ACHN (cell line): ENCODE measurements at regions not wholly inside any gene's neighbourhood (a gene's known extent, or its start where the extent isn't known, plus 50 kb on each side); places are given as distances from the start of the nearest gene placed in this dataset.

Experiments used
- DNase-seq: peaks from one replicate; pipeline ENCODE4 v3.0.0-alpha.2; 2015
- in situ Hi-C: cut with HindIII; loops from 2 replicates; pipeline ENCODE4 v1.10.0; 2017; ENCODE audit warnings: low sequenced_read_pairs, low pct_ligation_motif_present, low pct_unique_long_range_greater_than_20kb

- in situ Hi-C loops: no loop called here
- DNase-seq: peak; percentile 54
Observed at GRCh38 chr5:57836921-57837320, 354.3 kb upstream of the ACTBL2 start.

DNA sequence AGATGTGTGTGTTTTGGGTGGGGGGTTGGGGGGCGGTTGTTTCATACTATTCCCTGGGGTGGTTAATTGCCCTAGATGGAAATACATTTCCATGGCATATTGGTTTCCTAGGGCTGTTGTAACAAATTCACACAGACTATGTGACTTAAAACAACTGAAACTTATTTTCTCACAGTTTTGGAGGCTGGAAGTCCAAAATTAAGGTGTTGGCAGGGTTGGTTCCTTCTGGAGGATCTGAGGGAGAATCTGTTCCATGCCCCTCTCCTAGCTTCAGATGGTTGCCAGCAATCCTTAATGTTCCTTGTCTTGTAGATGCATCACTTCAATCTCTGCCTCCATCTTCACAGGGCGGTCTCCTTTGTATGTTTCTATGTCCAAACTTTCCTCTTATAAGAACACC, 353.7 kb upstream of the ACTBL2 start:
- DNase-seq: no peak
- in situ Hi-C loops: no loop called here

DNA sequence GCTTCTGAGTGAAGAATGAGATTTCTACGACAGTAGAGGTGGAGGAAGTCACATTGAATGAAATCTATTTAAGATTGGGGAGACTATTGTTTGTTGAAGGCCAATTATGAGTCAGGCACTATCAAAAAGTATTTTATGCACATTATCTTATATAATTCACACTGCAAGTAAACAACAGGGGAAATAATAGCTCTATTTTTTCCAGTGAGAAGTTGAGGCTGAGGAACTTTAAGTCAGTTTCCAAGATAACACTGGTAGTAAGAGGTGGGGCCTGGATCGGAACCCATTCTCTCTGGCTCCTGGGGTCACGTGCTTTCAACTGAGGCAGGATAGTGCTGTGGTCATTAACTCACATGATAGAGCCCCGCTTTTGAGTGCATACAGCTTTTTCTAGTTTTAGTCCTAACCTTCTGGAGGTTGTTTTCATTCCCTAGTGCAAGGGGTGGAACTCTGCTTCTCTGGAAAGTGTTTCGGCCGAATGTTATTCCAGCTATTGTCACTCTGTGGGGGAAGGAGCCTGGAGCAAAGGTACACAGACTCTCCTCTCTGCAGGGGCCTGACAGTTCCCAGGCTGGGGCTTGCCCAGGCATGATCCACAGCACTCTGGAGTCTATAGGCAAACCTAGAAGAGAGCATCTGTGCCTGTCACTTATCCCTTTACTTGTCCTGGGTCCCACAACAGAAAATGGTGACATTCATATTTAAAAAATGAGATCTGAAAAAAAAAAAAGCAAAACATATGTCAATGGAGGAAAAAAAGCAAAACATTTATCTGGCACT, 352.4 kb upstream of the ACTBL2 start:
- in situ Hi-C loops: no loop called here
- peak; percentile 75 for DNase-seq

- no peak for DNase-seq
- in situ Hi-C loops: no loop called here
Observed at GRCh38 chr5:57833489-57833888, 350.9 kb upstream of the ACTBL2 start.

DNA sequence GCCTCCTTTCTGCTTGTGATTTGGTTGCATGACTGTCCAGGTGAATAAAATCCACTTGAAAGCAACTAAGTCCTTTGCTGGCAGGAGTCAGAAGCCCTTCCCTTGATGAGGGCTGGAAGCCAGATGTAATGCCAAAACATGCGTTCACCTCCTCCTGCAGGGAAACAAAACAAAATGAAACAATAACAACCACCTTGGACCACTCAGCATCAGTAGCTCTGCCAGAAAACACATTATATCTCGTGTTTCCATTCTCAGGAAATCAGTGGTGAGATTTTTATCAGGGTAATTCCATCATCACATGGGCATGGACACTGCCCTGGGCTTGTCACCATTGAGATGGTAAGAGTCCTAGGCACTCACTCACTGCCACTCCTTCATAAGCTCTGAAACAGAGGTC, 350.3 kb upstream of the ACTBL2 start:
- no peak for DNase-seq
- in situ Hi-C loops: no loop called here

DNA sequence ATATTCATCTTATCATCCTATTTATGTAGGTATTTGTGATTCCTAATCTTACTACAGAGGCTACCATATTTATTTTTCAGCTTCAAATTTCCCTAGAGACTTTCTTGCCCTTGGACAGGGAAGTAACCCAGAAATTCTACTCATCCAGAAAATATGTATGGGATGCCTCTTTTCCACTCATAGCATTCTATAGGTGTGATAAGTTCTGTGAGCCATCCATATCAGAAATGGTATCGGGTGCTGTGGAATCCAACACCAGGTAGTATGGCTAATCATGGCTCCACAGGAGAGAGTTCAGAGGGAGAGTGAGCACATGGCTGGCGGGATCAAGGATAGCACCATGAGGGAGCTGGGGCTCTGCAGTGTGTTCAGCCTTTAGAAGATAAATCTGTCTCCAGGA, 349.3 kb upstream of the ACTBL2 start:
- DNase-seq: no peak
- in situ Hi-C loops: no loop called here

DNA sequence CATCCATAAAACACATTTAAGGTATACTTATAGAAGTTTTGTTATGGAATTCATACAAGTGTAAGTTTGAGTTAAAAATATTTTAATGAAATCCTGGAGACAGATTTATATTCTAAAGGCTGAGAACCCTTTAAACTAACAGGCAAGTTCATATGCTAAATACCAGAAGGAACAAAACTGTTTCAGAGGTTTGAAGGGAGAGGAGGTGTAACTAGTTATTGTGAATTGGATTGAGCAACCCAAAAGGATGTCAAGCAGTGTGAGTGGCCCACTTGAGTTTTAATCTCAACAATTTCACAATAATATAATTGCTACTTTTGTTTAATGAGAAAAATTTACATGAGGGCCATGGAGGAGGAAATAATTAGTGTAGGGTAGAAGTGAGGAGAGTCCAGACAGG, 348.5 kb upstream of the ACTBL2 start:
- in situ Hi-C loops: no loop called here
- DNase-seq: no peak

GRCh38 chr5:57828221-57828620, 345.6 kb upstream of the ACTBL2 start:
- no peak for DNase-seq
- in situ Hi-C loops: no loop called here

- in situ Hi-C loops: no loop called here
- peak; percentile 97 for DNase-seq
Observed at GRCh38 chr5:57825031-57825686, 342.5 kb upstream of the ACTBL2 start.

GRCh38 chr5:57824623-57825022, 342.0 kb upstream of the ACTBL2 start:
- DNase-seq: no peak
- in situ Hi-C loops: no loop called here

- in situ Hi-C loops: no loop called here
- peak; percentile 91 for DNase-seq
Observed at GRCh38 chr5:57824047-57824446, 341.4 kb upstream of the ACTBL2 start.

- in situ Hi-C loops: no loop called here
- DNase-seq: peak; percentile 55
Observed at GRCh38 chr5:57822651-57823050, 340.0 kb upstream of the ACTBL2 start.

GRCh38 chr5:57818397-57818796, 335.8 kb upstream of the ACTBL2 start:
- in situ Hi-C loops: no loop called here
- no peak for DNase-seq

DNA sequence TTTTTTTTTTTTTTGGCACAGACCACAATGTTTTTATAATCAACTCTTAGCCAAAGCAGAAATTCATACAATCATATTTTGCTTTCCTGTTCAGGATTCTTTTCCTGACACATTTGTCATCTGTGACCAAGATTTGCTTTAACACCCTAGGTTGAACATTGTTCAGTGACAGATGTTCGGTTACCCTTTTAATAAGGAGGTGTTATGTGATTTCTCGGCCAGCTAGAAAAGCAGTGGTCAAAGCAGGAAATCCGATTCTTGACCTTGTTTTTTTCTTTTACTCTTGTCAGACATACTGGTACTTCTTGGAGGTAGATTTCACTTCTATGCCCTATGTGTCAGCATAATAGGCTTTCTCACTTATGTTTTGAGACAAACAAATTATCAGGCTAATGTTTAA, 335.3 kb upstream of the ACTBL2 start:
- DNase-seq: no peak
- in situ Hi-C loops: no loop called here

DNA sequence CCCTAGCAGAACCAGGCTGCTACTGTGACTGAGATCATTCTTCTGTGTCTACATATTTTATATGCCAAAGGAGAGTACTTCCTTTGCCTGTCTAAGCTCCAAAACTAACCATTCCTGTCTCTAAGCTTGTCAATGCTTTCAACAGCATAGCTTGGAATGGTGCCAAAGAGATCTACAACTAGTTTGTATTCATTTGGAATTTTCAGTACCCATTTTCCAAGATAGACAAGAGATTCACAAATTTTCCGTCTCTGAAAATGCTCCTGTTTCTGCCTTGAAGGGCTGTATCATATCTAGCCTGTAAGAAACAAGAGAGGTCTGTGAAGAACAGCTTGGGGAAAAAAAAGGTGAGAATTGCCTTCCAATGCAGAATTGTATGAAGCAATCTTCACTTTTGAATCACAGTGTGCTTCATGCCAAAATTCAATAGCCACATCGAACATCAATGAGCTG, 334.4 kb upstream of the ACTBL2 start:
- in situ Hi-C loops: no loop called here
- DNase-seq: peak; percentile 46

GRCh38 chr5:57816108-57816507, 333.5 kb upstream of the ACTBL2 start:
- in situ Hi-C loops: no loop called here
- DNase-seq: peak; percentile 97

DNA sequence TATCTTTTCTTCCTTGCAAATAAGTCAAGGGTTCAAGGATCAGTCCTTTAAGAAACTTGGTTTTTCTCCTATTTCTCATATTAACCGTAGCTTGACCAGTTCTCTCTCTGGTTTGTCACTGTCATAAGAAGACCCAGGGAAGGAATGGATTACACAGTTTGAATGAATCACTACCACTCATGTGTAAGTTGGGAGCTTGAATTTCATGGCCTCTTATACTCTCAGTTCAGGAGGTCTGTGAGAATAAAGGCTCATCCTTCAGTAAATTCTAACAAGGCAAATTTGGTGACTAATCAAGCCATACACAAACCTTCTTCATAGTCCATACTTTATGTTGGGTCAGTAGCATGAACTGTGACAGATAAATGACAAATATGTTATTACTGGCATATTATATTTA, 323.1 kb upstream of the ACTBL2 start:
- no peak for DNase-seq
- in situ Hi-C loops: no loop called here

DNA sequence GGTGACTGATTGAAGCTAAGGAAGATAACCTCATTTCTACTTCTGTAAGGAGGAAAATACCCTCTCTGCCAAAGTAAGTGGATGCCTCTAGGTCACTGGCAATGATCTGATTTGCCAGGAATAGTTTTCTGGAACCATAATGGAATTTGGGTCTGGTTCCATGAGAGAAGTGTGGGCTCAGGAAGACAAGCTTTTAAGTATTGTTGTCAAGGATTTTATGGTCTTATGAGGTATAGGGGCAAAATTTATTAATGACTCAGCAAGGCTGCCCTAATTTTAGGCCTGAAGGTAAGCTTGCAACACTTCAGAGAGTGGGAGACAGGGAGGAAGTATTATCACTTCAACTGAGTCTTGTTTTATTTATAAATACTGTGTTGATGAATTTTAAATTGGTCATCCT, 322.6 kb upstream of the ACTBL2 start:
- in situ Hi-C loops: no loop called here
- DNase-seq: no peak

GRCh38 chr5:57804505-57804904, 321.9 kb upstream of the ACTBL2 start:
- no peak for DNase-seq
- in situ Hi-C loops: no loop called here

DNA sequence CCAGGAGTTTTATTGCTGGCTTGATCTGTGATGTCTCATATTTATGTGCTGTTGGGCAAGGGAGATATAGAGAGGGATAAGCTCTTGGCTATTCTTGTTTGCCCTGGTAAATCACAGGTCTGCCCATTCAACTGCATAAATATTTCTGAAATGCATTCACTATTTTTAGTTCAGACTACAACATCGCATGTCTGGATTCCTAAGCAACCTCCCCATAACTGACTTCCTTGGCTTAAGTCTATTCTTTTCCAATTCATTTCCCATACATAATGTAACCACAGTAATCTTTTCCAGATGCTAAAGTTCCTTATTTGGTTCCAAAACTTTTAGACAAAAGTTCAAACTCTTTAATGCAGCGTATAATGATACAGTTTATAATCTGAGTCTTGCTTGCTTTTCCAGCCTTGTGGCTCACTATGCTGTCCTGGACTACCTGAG, 321.4 kb upstream of the ACTBL2 start:
- in situ Hi-C loops: no loop called here
- DNase-seq: no peak
